AG04450 (cell line): ENCODE measurements at regions not wholly inside any gene's neighbourhood (a gene's known extent, or its start where the extent isn't known, plus 50 kb on each side); places are given as distances from the start of the nearest gene placed in this dataset.
A peak's percentile ranks its signal among the peaks of the same experiment; 100 is the strongest.

ENCODE experiments used
- CTCF ChIA-PET: fragments of 300-600, 350-600 bp; formaldehyde crosslinking; extraction: SDS; loops from one replicate; lab custom pipeline; 2022; ENCODE audit warnings: antibody characterized with exemption, inconsistent platforms; lab: Charles Lee
- POLR2A ChIA-PET: fragments of 350-600 bp; formaldehyde crosslinking; extraction: SDS; loops from one replicate; lab custom pipeline; 2021; ENCODE audit warnings: antibody characterized with exemption, inconsistent platforms; lab: Yijun Ruan, JAX
- DNase-seq: peaks from one replicate; pipeline ENCODE4 v3.0.0-alpha.2; 2011; ENCODE audit warnings: low read depth, low spot score
- H3K27ac ChIP-seq: one replicate; pipeline ENCODE4 v1.5.1; 2012; ENCODE audit warnings: low read depth, low read length, control low read depth
- H3K27me3 ChIP-seq: one replicate; pipeline ENCODE4 v1.6.0; 2012; ENCODE audit warnings: low read length; ENCODE audit not compliant: control insufficient read depth, insufficient read depth
- H3K4me3 ChIP-seq: 2 replicates; pipeline ENCODE4 v1.5.1; 2011; ENCODE audit warnings: mild to moderate bottlenecking, low read depth, low read length, control low read depth
- H3K9me3 ChIP-seq: 2 replicates; pipeline ENCODE4 v1.5.1; 2012; ENCODE audit warnings: low read length; ENCODE audit not compliant: control insufficient read depth, insufficient read depth
- CTCF ChIP-seq: IDR thresholded peaks from 2 replicates; pipeline ENCODE4 v1.5.1; 2011; ENCODE audit warnings: low read depth, low read length, control low read depth, inconsistent platforms

GRCh38 chr6:87772597-87773530, 70.8 kb upstream of the AKIRIN2 start:
- peak; percentile 74 for DNase-seq
- CTCF ChIA-PET, result interaction anchor here (0.9 to 1.5 kb wide), 5 partner anchors 13 to 73 kb away, joined by 3 to 7 read pairs (median 3); no protein-coding TSS in a partner anchor

GRCh38 chr6:87767478-87767877, 65.4 kb upstream of the AKIRIN2 start:
- H3K4me3 ChIP-seq, result no peak overlapping the region
- H3K27me3 ChIP-seq, result no peaks in the 10 kb centered on the region
- ChIA-PET POLR2A (no interaction called here), CTCF (no interaction called here)
- TF ChIP-seq CTCF, result no peak
- DNase-seq, result no peak
- H3K9me3 ChIP-seq, result no peaks in the 10 kb centered on the region
- H3K27ac ChIP-seq, result no peak overlapping the region

More at GRCh38 chr6:87772597-87773530, 70.8 kb upstream of the AKIRIN2 start:
- POLR2A ChIA-PET, result interaction anchor here (0.6 to 2.2 kb wide), 9 partner anchors 9 to 223 kb away, joined by 3 to 32 read pairs (median 4); partner anchors contain the start of gene AKIRIN2
- Histone ChIP-seq H3K4me3 (no peak overlapping the region), H3K9me3 (no peaks in the 10 kb centered on the region), H3K27ac (peak overlapping the region; percentile 39), H3K27me3 (no peaks in the 10 kb centered on the region)
- no peak for TF ChIP-seq CTCF

- no peaks in the 10 kb centered on the region for H3K27me3 ChIP-seq
- no peak overlapping the region for H3K4me3 ChIP-seq
- H3K9me3 ChIP-seq, result no peaks in the 10 kb centered on the region
- H3K27ac ChIP-seq, result no peak overlapping the region
- no peak for DNase-seq
- TF ChIP-seq CTCF, result no peak
- POLR2A ChIA-PET, result no interaction called here
- CTCF ChIA-PET, result interaction anchor here (0.6 kb wide), 1 partner anchor 373 kb away, joined by 3 read pairs; no protein-coding TSS in a partner anchor
Measured at GRCh38 chr6:87766211-87766610, 64.2 kb upstream of the AKIRIN2 start.

GRCh38 chr6:87763901-87764300, 61.9 kb upstream of the AKIRIN2 start:
- DNase-seq, result no peak
- POLR2A ChIA-PET, result interaction anchor here (1.2 kb wide), 1 partner anchor 9 kb away, joined by 4 read pairs; no protein-coding TSS in a partner anchor
- CTCF ChIA-PET, result no interaction called here
- Histone ChIP-seq H3K27me3 (no peaks in the 10 kb centered on the region), H3K9me3 (no peaks in the 10 kb centered on the region), H3K27ac (no peak overlapping the region), H3K4me3 (no peak overlapping the region)
- no peak for TF ChIP-seq CTCF

GRCh38 chr6:87763276-87763675, 61.2 kb upstream of the AKIRIN2 start:
- H3K9me3 ChIP-seq, result no peaks in the 10 kb centered on the region
- ChIA-PET POLR2A (interaction anchor here (1.2 kb wide), 1 partner anchor 9 kb away, joined by 4 read pairs; no protein-coding TSS in a partner anchor), CTCF (no interaction called here)
- no peak for DNase-seq
- H3K27ac ChIP-seq, result no peak overlapping the region
- TF ChIP-seq CTCF, result no peak
- H3K27me3 ChIP-seq, result no peaks in the 10 kb centered on the region
- no peak overlapping the region for H3K4me3 ChIP-seq
